NCI-H128 (cell line): ENCODE measurements at regions not wholly inside any gene's neighbourhood (a gene's known extent, or its start where the extent isn't known, plus 50 kb on each side); places are given as distances from the start of the nearest gene placed in this dataset.

Experiments
- DNase-seq: peaks from one replicate; lab custom pipeline; 2025; ENCODE audit not compliant: unreplicated experiment; lab: John Stamatoyannopoulos, UW

- no peak for DNase-seq
These were observed 58.1 kb upstream of the AGBL1 start for GRCh38 chr15:86021281-86022264.

DNA sequence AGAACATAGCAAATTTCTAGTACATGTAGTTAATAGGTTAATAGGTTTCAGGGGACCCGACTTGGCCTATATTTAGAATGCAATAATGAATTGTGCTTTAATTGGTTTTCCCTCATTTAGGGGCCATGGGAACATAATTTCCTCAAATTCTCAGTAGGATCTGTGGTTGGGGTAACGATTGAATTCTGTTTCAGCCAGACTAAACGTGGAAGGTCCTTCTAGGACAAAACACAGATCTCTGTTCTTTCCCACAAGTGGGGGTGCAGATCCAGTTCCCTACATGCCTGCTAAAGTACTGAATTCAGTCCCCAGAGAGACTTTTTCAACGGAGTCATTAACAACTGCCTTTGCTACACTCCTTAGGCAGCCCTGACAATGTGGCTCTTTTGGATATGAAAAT is 50.7 kb upstream of the AGBL1 start:
- no peak for DNase-seq
